ENCODE measurements at regions not wholly inside any gene's neighbourhood (a gene's known extent, or its start where the extent isn't known, plus 50 kb on each side); places are given as distances from the start of the nearest gene placed in this dataset.

- Histone ChIP-seq H3K27me3 (ENCODE audit: control insufficient read depth, insufficient read depth, low read length) (no peaks in the 10 kb centered on the region), H3K4me1 (ENCODE audit: control insufficient read depth, insufficient read depth, low read length) (no peaks in the 10 kb centered on the region), H3K9me3 (ENCODE audit: control insufficient read depth, insufficient read depth, low read length) (no peaks in the 10 kb centered on the region), H3K36me3 (ENCODE audit: control insufficient read depth, insufficient read depth, low read length) (no peaks in the 10 kb centered on the region), H3K4me3 (ENCODE audit: low read depth, low read length) (no peak overlapping the region), H3K9ac (ENCODE audit: low read depth, low read length) (no peak overlapping the region)
These were observed 63.1 kb downstream of the TSN start for GRCh38 chr2:121818546-121818945.

GRCh38 chr2:121819846-121820245, 64.4 kb downstream of the TSN start:
- H3K4me1 ChIP-seq (ENCODE audit: control insufficient read depth, insufficient read depth, low read length): no peaks in the 10 kb centered on the region
- H3K9ac ChIP-seq (ENCODE audit: low read depth, low read length): no peak overlapping the region

GRCh38 chr2:121821476-121822158, 66.2 kb downstream of the TSN start:
- no peak overlapping the region for H3K9ac ChIP-seq (ENCODE audit: low read depth, low read length)
- H3K4me3 ChIP-seq (ENCODE audit: low read depth, low read length): no peak overlapping the region
- no peaks in the 10 kb centered on the region for H3K36me3 ChIP-seq (ENCODE audit: control insufficient read depth, insufficient read depth, low read length)
- no peaks in the 10 kb centered on the region for H3K9me3 ChIP-seq (ENCODE audit: control insufficient read depth, insufficient read depth, low read length)
- H3K4me1 ChIP-seq (ENCODE audit: control insufficient read depth, insufficient read depth, low read length): no peaks in the 10 kb centered on the region
- H3K27me3 ChIP-seq (ENCODE audit: control insufficient read depth, insufficient read depth, low read length): no peaks in the 10 kb centered on the region

More at GRCh38 chr2:121819846-121820245, 64.4 kb downstream of the TSN start:
- Histone ChIP-seq H3K27me3 (ENCODE audit: control insufficient read depth, insufficient read depth, low read length) (no peaks in the 10 kb centered on the region), H3K9me3 (ENCODE audit: control insufficient read depth, insufficient read depth, low read length) (no peaks in the 10 kb centered on the region), H3K36me3 (ENCODE audit: control insufficient read depth, insufficient read depth, low read length) (no peaks in the 10 kb centered on the region), H3K4me3 (ENCODE audit: low read depth, low read length) (no peak overlapping the region)

GRCh38 chr2:121824264-121824663, 68.8 kb downstream of the TSN start:
- no peaks in the 10 kb centered on the region for H3K36me3 ChIP-seq (ENCODE audit: control insufficient read depth, insufficient read depth, low read length)

GRCh38 chr2:121825003-121825950, 69.8 kb downstream of the TSN start:
- Histone ChIP-seq H3K4me1 (ENCODE audit: control insufficient read depth, insufficient read depth, low read length) (peaks cover 2% of the 10 kb centered on the region), H3K9me3 (ENCODE audit: control insufficient read depth, insufficient read depth, low read length) (no peaks in the 10 kb centered on the region), H3K4me3 (ENCODE audit: low read depth, low read length) (no peak overlapping the region), H3K36me3 (ENCODE audit: control insufficient read depth, insufficient read depth, low read length) (no peaks in the 10 kb centered on the region), H3K9ac (ENCODE audit: low read depth, low read length) (no peak overlapping the region), H3K27me3 (ENCODE audit: control insufficient read depth, insufficient read depth, low read length) (no peaks in the 10 kb centered on the region)

More at GRCh38 chr2:121824264-121824663, 68.8 kb downstream of the TSN start:
- Histone ChIP-seq H3K4me3 (ENCODE audit: low read depth, low read length) (no peak overlapping the region), H3K27me3 (ENCODE audit: control insufficient read depth, insufficient read depth, low read length) (no peaks in the 10 kb centered on the region), H3K9ac (ENCODE audit: low read depth, low read length) (no peak overlapping the region), H3K4me1 (ENCODE audit: control insufficient read depth, insufficient read depth, low read length) (peaks cover 2% of the 10 kb centered on the region), H3K9me3 (ENCODE audit: control insufficient read depth, insufficient read depth, low read length) (no peaks in the 10 kb centered on the region)

GRCh38 chr2:121826036-121826435, 70.6 kb downstream of the TSN start:
- H3K9ac ChIP-seq (ENCODE audit: low read depth, low read length): no peak overlapping the region
- peaks cover 2% of the 10 kb centered on the region for H3K4me1 ChIP-seq (ENCODE audit: control insufficient read depth, insufficient read depth, low read length)
- no peak overlapping the region for H3K4me3 ChIP-seq (ENCODE audit: low read depth, low read length)
- H3K36me3 ChIP-seq (ENCODE audit: control insufficient read depth, insufficient read depth, low read length): no peaks in the 10 kb centered on the region
- no peaks in the 10 kb centered on the region for H3K27me3 ChIP-seq (ENCODE audit: control insufficient read depth, insufficient read depth, low read length)
- no peaks in the 10 kb centered on the region for H3K9me3 ChIP-seq (ENCODE audit: control insufficient read depth, insufficient read depth, low read length)

GRCh38 chr2:121828281-121828731, 72.9 kb downstream of the TSN start:
- Histone ChIP-seq H3K27me3 (ENCODE audit: control insufficient read depth, insufficient read depth, low read length) (no peaks in the 10 kb centered on the region), H3K4me3 (ENCODE audit: low read depth, low read length) (no peak overlapping the region), H3K9ac (ENCODE audit: low read depth, low read length) (no peak overlapping the region)

GRCh38 chr2:121830809-121831208, 75.4 kb downstream of the TSN start:
- Histone ChIP-seq H3K9ac (ENCODE audit: low read depth, low read length) (no peak overlapping the region), H3K9me3 (ENCODE audit: control insufficient read depth, insufficient read depth, low read length) (no peaks in the 10 kb centered on the region), H3K4me3 (ENCODE audit: low read depth, low read length) (no peak overlapping the region), H3K27me3 (ENCODE audit: control insufficient read depth, insufficient read depth, low read length) (no peaks in the 10 kb centered on the region), H3K36me3 (ENCODE audit: control insufficient read depth, insufficient read depth, low read length) (no peaks in the 10 kb centered on the region), H3K4me1 (ENCODE audit: control insufficient read depth, insufficient read depth, low read length) (peaks cover 2% of the 10 kb centered on the region)

More at GRCh38 chr2:121828281-121828731, 72.9 kb downstream of the TSN start:
- no peaks in the 10 kb centered on the region for H3K36me3 ChIP-seq (ENCODE audit: control insufficient read depth, insufficient read depth, low read length)
- peaks cover 2% of the 10 kb centered on the region for H3K4me1 ChIP-seq (ENCODE audit: control insufficient read depth, insufficient read depth, low read length)
- no peaks in the 10 kb centered on the region for H3K9me3 ChIP-seq (ENCODE audit: control insufficient read depth, insufficient read depth, low read length)

GRCh38 chr2:121831841-121832240, 76.4 kb downstream of the TSN start:
- Histone ChIP-seq H3K9me3 (ENCODE audit: control insufficient read depth, insufficient read depth, low read length) (no peaks in the 10 kb centered on the region), H3K4me1 (ENCODE audit: control insufficient read depth, insufficient read depth, low read length) (peaks cover 2% of the 10 kb centered on the region), H3K4me3 (ENCODE audit: low read depth, low read length) (no peak overlapping the region), H3K36me3 (ENCODE audit: control insufficient read depth, insufficient read depth, low read length) (no peaks in the 10 kb centered on the region), H3K27me3 (ENCODE audit: control insufficient read depth, insufficient read depth, low read length) (no peaks in the 10 kb centered on the region), H3K9ac (ENCODE audit: low read depth, low read length) (no peak overlapping the region)

GRCh38 chr2:121832412-121833357, 77.2 kb downstream of the TSN start:
- Histone ChIP-seq H3K9ac (ENCODE audit: low read depth, low read length) (no peak overlapping the region), H3K9me3 (ENCODE audit: control insufficient read depth, insufficient read depth, low read length) (no peaks in the 10 kb centered on the region), H3K4me3 (ENCODE audit: low read depth, low read length) (no peak overlapping the region), H3K4me1 (ENCODE audit: control insufficient read depth, insufficient read depth, low read length) (peaks cover 2% of the 10 kb centered on the region), H3K36me3 (ENCODE audit: control insufficient read depth, insufficient read depth, low read length) (no peaks in the 10 kb centered on the region), H3K27me3 (ENCODE audit: control insufficient read depth, insufficient read depth, low read length) (no peaks in the 10 kb centered on the region)

- Histone ChIP-seq H3K4me3 (ENCODE audit: low read depth, low read length) (no peak overlapping the region), H3K9ac (ENCODE audit: low read depth, low read length) (no peak overlapping the region), H3K27me3 (ENCODE audit: control insufficient read depth, insufficient read depth, low read length) (no peaks in the 10 kb centered on the region), H3K4me1 (ENCODE audit: control insufficient read depth, insufficient read depth, low read length) (peaks cover under 1% of the 10 kb centered on the region), H3K36me3 (ENCODE audit: control insufficient read depth, insufficient read depth, low read length) (no peaks in the 10 kb centered on the region), H3K9me3 (ENCODE audit: control insufficient read depth, insufficient read depth, low read length) (no peaks in the 10 kb centered on the region)
These were observed 77.9 kb downstream of the TSN start for GRCh38 chr2:121833358-121833723.

All from iPS-15b (cell line).